Hepatocyte (in vitro differentiated cells): ENCODE measurements at regions not wholly inside any gene's neighbourhood (a gene's known extent, or its start where the extent isn't known, plus 50 kb on each side); places are given as distances from the start of the nearest gene placed in this dataset.

Experiments used
- DNase-seq: peaks from one replicate; pipeline ENCODE4 v3.0.0-alpha.2; 2016; ENCODE audit warnings: low spot score
- H2AFZ ChIP-seq: fragments of 200-600 bp; sonication (generic); 2 replicates; pipeline ENCODE4 v1.6.0; 2016; ENCODE audit warnings: antibody characterized with exemption, mild to moderate bottlenecking
- H3K27ac ChIP-seq: fragments of 200-600 bp; sonication (generic); 2 replicates; pipeline ENCODE4 v1.5.1; 2016; ENCODE audit warnings: mild to moderate bottlenecking
- H3K27me3 ChIP-seq: fragments of 200-600 bp; sonication (generic); 2 replicates; pipeline ENCODE4 v1.6.1; 2016
- H3K36me3 ChIP-seq: fragments of 200-600 bp; sonication (generic); replicated peaks from 2 replicates; pipeline ENCODE4 v1.5.1; 2016; ENCODE audit warnings: low read depth; ENCODE audit not compliant: insufficient read depth
- H3K4me1 ChIP-seq: fragments of 200-600 bp; sonication (generic); 2 replicates; pipeline ENCODE4 v1.5.1; 2016; ENCODE audit warnings: mild to moderate bottlenecking, moderate library complexity; ENCODE audit not compliant: insufficient read depth
- H3K4me2 ChIP-seq: fragments of 200-600 bp; sonication (generic); 2 replicates; pipeline ENCODE4 v1.6.0; 2016
- H3K4me3 ChIP-seq: fragments of 200-600 bp; sonication (generic); 2 replicates; pipeline ENCODE4 v1.5.1; 2016; ENCODE audit warnings: mild to moderate bottlenecking
- H3K79me2 ChIP-seq: fragments of 200-600 bp; sonication (generic); 2 replicates; pipeline ENCODE4 v1.6.0; 2017; ENCODE audit warnings: mild to moderate bottlenecking
- H3K9me2 ChIP-seq: fragments of 200-600 bp; sonication (generic); replicated peaks from 2 replicates; pipeline ENCODE4 v1.6.0; 2017; ENCODE audit warnings: mild to moderate bottlenecking; ENCODE audit not compliant: insufficient read depth
- H3K9me3 ChIP-seq: fragments of 200-600 bp; sonication (generic); 2 replicates; pipeline ENCODE4 v1.5.1; 2016; ENCODE audit warnings: low read depth, mild to moderate bottlenecking
- H4K20me1 ChIP-seq: fragments of 200-600 bp; sonication (generic); 2 replicates; pipeline ENCODE4 v1.6.0; 2016; ENCODE audit warnings: mild to moderate bottlenecking; ENCODE audit not compliant: insufficient read depth, poor library complexity, severe bottlenecking
- EZH2 ChIP-seq: fragments of 200-600 bp; sonication (generic); IDR thresholded peaks from 2 replicates; pipeline ENCODE4 v1.6.1; 2016; ENCODE audit warnings: antibody characterized with exemption, mild to moderate bottlenecking, borderline replicate concordance
- EZH2phosphoT487 ChIP-seq: fragments of 200-600 bp; sonication (generic); IDR thresholded peaks from one replicate; pipeline ENCODE4 v1.6.1; 2018; ENCODE audit warnings: antibody characterized with exemption, mild to moderate bottlenecking, low read depth, moderate library complexity; ENCODE audit not compliant: unreplicated experiment, severe bottlenecking
- WGBS: methylation state at CpG from one replicate; pipeline ENCODE4 v1.1.6; 2016; ENCODE audit warnings: low lambda C conversion rate; ENCODE audit errors: missing lambda C conversion rate; 5-methylcytosine and 5-hydroxymethylcytosine counted together
- TF ChIP-seq, protein P1 (sequence below): fragments of 200-600 bp; sonication (generic); IDR thresholded peaks from 2 replicates; pipeline ENCODE4 v1.5.1; 2016; ENCODE audit warnings: antibody characterized with exemption, mild to moderate bottlenecking; ENCODE audit not compliant: poor library complexity

DNA sequence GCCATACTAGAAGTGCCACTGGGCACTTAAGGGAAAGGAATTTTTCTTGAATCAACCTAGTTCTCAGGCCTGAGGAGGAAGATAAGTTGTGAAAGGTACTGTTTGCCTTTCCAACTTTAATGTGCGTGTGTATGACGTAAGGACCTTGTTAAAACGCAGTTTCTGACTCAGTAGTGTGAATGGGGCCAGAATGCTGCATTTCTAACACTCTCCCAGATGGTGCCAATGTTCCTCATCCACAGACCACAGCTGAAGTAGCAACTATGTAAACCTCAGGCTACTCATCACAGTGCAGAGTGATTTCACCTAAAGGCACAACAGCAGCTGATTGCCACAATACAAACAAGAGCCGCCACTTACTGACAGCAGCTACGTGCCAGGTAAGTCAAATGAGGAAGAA is 103.6 kb downstream of the OTOL1 start:
- Histone ChIP-seq H3K27ac (no peak overlapping the region), H3K27me3 (no peaks in the 10 kb centered on the region), H3K79me2 (no peaks in the 10 kb centered on the region), H4K20me1 (no peaks in the 10 kb centered on the region), H3K4me2 (no peak overlapping the region), H3K4me1 (peaks cover 8% of the 10 kb centered on the region), H3K9me3 (no peaks in the 10 kb centered on the region), H3K9me2 (no peaks in the 10 kb centered on the region), H2AFZ (no peak overlapping the region), H3K36me3 (no peaks in the 10 kb centered on the region), H3K4me3 (no peak overlapping the region)
- DNase-seq, result peak; percentile 4
- no peak for TF ChIP-seq EZH2
- TF ChIP-seq, protein P1, sequence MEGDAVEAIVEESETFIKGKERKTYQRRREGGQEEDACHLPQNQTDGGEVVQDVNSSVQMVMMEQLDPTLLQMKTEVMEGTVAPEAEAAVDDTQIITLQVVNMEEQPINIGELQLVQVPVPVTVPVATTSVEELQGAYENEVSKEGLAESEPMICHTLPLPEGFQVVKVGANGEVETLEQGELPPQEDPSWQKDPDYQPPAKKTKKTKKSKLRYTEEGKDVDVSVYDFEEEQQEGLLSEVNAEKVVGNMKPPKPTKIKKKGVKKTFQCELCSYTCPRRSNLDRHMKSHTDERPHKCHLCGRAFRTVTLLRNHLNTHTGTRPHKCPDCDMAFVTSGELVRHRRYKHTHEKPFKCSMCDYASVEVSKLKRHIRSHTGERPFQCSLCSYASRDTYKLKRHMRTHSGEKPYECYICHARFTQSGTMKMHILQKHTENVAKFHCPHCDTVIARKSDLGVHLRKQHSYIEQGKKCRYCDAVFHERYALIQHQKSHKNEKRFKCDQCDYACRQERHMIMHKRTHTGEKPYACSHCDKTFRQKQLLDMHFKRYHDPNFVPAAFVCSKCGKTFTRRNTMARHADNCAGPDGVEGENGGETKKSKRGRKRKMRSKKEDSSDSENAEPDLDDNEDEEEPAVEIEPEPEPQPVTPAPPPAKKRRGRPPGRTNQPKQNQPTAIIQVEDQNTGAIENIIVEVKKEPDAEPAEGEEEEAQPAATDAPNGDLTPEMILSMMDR, result no peak
- TF ChIP-seq EZH2phosphoT487, result no peak
- 68% methylated on average over 5 of the region's 5 CpGs for WGBS

DNA sequence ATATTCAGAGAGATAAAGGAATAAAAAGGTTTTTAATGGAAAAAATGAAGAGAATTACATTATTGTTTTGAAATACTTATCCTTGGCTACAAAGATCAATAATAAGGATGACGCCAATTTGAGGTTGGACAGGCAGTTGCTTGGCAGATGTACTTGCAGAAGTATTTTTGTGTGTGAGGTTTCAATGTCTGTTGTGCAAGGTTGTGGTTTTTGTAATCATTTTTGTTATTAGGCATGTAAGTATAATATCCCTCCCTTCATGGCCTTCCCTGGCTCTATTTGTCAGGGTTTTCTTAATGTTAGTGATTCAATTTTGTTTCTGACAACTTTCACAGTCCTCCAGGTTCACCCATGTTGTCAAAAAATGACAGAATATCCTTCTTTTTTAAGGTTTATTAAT is 105.9 kb downstream of the OTOL1 start:
- no peaks in the 10 kb centered on the region for H3K9me2 ChIP-seq
- no peaks in the 10 kb centered on the region for H3K9me3 ChIP-seq
- TF ChIP-seq, protein P1, result no peak
- TF ChIP-seq EZH2 (no peak), EZH2phosphoT487 (no peak)
- H2AFZ ChIP-seq, result no peak overlapping the region
- H3K36me3 ChIP-seq, result no peaks in the 10 kb centered on the region
- no peak overlapping the region for H3K27ac ChIP-seq
- H3K4me1 ChIP-seq, result peaks cover 8% of the 10 kb centered on the region
- WGBS, result 96% methylated on average over 1 of the region's 1 CpG
- H3K4me2 ChIP-seq, result no peak overlapping the region
- H3K4me3 ChIP-seq, result no peak overlapping the region
- H4K20me1 ChIP-seq, result no peaks in the 10 kb centered on the region
- H3K79me2 ChIP-seq, result no peaks in the 10 kb centered on the region
- no peaks in the 10 kb centered on the region for H3K27me3 ChIP-seq
- DNase-seq, result no peak

DNA sequence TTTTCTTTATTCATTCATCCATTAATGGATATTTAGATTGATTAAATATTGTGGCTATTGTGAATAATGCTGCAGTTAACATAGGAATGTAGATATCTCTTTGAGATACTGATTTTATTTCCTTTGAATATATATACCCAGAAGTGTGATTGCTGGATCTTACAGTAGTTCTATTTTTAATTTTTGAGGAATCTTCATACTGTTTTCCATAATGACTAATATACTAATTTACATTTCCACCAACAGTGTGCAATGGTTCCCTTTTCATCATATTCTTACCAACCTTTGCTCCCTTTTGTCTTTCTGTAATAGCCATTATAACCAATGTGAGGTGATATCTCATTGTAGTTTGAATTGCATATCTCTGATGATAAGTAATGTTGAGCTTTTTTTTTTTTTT is 106.3 kb downstream of the OTOL1 start:
- TF ChIP-seq, protein P1, result no peak
- TF ChIP-seq EZH2, result no peak
- TF ChIP-seq EZH2phosphoT487, result no peak
- H3K9me2 ChIP-seq, result no peaks in the 10 kb centered on the region
- H3K36me3 ChIP-seq, result no peaks in the 10 kb centered on the region
- no peaks in the 10 kb centered on the region for H4K20me1 ChIP-seq
- H3K79me2 ChIP-seq, result no peaks in the 10 kb centered on the region
- H3K27ac ChIP-seq, result no peak overlapping the region
- DNase-seq, result no peak
- no peaks in the 10 kb centered on the region for H3K9me3 ChIP-seq
- peaks cover 8% of the 10 kb centered on the region for H3K4me1 ChIP-seq
- H3K4me2 ChIP-seq, result no peak overlapping the region
- no peak overlapping the region for H3K4me3 ChIP-seq
- H3K27me3 ChIP-seq, result no peaks in the 10 kb centered on the region
- no peak overlapping the region for H2AFZ ChIP-seq

DNA sequence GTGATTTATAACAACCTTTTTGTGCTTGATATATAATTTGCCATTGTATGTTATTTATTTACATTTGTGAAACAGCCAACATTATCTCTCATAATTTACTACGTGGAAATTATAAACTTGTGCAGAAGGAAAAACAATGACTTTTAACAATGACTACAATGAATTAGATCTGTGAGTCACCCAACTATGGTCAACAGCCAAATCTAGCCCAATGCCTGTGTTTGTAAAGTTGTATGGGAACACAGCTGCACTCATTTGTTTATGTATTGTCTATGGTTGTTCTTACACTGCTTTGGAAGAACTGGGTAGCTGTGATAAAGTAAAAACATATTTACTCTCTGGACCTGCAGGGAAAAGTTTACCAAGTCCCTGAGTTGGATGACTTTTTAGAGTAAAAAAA is 110.4 kb downstream of the OTOL1 start:
- H3K9me3 ChIP-seq, result no peaks in the 10 kb centered on the region
- no peaks in the 10 kb centered on the region for H3K27me3 ChIP-seq
- H3K27ac ChIP-seq, result no peak overlapping the region
- no peak overlapping the region for H3K4me3 ChIP-seq
- H3K4me2 ChIP-seq, result no peak overlapping the region
- no peaks in the 10 kb centered on the region for H3K36me3 ChIP-seq
- no peaks in the 10 kb centered on the region for H3K9me2 ChIP-seq
- 75% methylated on average over 1 of the region's 1 CpG for WGBS
- H3K4me1 ChIP-seq, result no peaks in the 10 kb centered on the region
- DNase-seq, result no peak
- TF ChIP-seq, protein P1, result no peak
- no peak overlapping the region for H2AFZ ChIP-seq
- no peaks in the 10 kb centered on the region for H3K79me2 ChIP-seq
- H4K20me1 ChIP-seq, result no peaks in the 10 kb centered on the region
